Caco-2 (cell line): ENCODE measurements at regions not wholly inside any gene's neighbourhood (a gene's known extent, or its start where the extent isn't known, plus 50 kb on each side); places are given as distances from the start of the nearest gene placed in this dataset.
A peak's percentile ranks its signal among the peaks of the same experiment; 100 is the strongest.
"Not testable (repeated sequence)": the region's sequence is repeated elsewhere in the genome, so short reads cannot be mapped to it uniquely, and the experiment has no call there.

Source experiments
- BruUV-seq: library from RNA; stranded (reverse); fragments of 400-500 nt; replicated peaks from 2 replicates; lab custom pipeline; 2021; lab: Mats Ljungman, UMichigan
- CTCF ChIA-PET: fragments of 300-600 bp; sonication (Branson Sonifier 250); formaldehyde crosslinking; loops from one replicate; lab custom pipeline; 2022; ENCODE audit warnings: antibody characterized with exemption; lab: Charles Lee
- POLR2A ChIA-PET: fragments of 300-600 bp; sonication (Branson Sonifier 250); formaldehyde crosslinking; loops from one replicate; lab custom pipeline; 2022; ENCODE audit warnings: antibody characterized with exemption; lab: Charles Lee
- DNase-seq, 2 experiments: peaks; one replicate each; pipeline versions ENCODE4 v3.0.0 to v3.0.0-alpha.2; 2020 to 2022
- H3K27me3 ChIP-seq: replicated peaks from 2 replicates; pipeline ENCODE4 v1.6.0; 2011; ENCODE audit warnings: low read length; ENCODE audit not compliant: control insufficient read depth, insufficient read depth
- H3K36me3 ChIP-seq: 2 replicates; pipeline ENCODE4 v1.5.1; 2011; ENCODE audit warnings: low read length; ENCODE audit not compliant: control insufficient read depth, insufficient read depth
- H3K4me1 ChIP-seq: fragments of 250-450 bp; sonication (Bioruptor Pico); 2 replicates; pipeline ENCODE4 v1.5.1; 2020; ENCODE audit warnings: mild to moderate bottlenecking
- H3K4me3 ChIP-seq: 2 replicates; pipeline ENCODE4 v1.5.1; 2011; ENCODE audit warnings: low read depth, mild to moderate bottlenecking, control low read depth, low read length
- H3K9me3 ChIP-seq: fragments of 250-450 bp; sonication (Bioruptor Pico); 2 replicates; pipeline ENCODE4 v1.5.1; 2020; ENCODE audit warnings: mild to moderate bottlenecking, moderate library complexity
- H3K27ac Mint-ChIP-seq: one replicate; pipeline ENCODE4 v1.8.0; 2022; ENCODE audit warnings: mixed read lengths; ENCODE audit not compliant: unreplicated experiment
- H3K27me3 Mint-ChIP-seq: one replicate; pipeline ENCODE4 v1.8.0; 2022; ENCODE audit warnings: mixed read lengths; ENCODE audit not compliant: insufficient read depth, unreplicated experiment
- H3K36me3 Mint-ChIP-seq: one replicate; pipeline ENCODE4 v1.8.0; 2022; ENCODE audit warnings: mild to moderate bottlenecking, mixed read lengths; ENCODE audit not compliant: insufficient read depth, unreplicated experiment
- H3K4me1 Mint-ChIP-seq: one replicate; pipeline ENCODE4 v1.8.0; 2022; ENCODE audit warnings: low read depth, mixed read lengths; ENCODE audit not compliant: unreplicated experiment
- H3K4me3 Mint-ChIP-seq: one replicate; pipeline ENCODE4 v1.8.0; 2022; ENCODE audit warnings: mild to moderate bottlenecking, moderate library complexity, mixed read lengths; ENCODE audit not compliant: unreplicated experiment
- H3K9me3 Mint-ChIP-seq: one replicate; pipeline ENCODE4 v1.8.0; 2022; ENCODE audit warnings: mixed read lengths; ENCODE audit not compliant: unreplicated experiment
- intact Hi-C: fragments of 100-400 bp; cut with micrococcal nuclease; formaldehyde crosslinking; loops from one replicate; pipeline ENCODE4 v1.10.0; 2022; ENCODE audit not compliant: unreplicated experiment
- TF ChIP-seq, protein P1 (sequence below), 2 experiments: fragments of 200-600 bp in 1 of 2; IDR thresholded peaks; 1 replicate in 1 of 2; 2 replicates in 1 of 2; pipeline versions ENCODE4 v1.5.1 to v1.8.0; 2011 to 2022; ENCODE audit warnings: antibody characterized with exemption in 1 of 2, control low read depth in 1 of 2, inconsistent platforms in 1 of 2, low read depth in 1 of 2, low read length in 1 of 2, mild to moderate bottlenecking in 1 of 2, moderate library complexity in 1 of 2; ENCODE audit not compliant: insufficient read depth in 1 of 2, severe bottlenecking in 1 of 2, unreplicated experiment in 1 of 2

DNA sequence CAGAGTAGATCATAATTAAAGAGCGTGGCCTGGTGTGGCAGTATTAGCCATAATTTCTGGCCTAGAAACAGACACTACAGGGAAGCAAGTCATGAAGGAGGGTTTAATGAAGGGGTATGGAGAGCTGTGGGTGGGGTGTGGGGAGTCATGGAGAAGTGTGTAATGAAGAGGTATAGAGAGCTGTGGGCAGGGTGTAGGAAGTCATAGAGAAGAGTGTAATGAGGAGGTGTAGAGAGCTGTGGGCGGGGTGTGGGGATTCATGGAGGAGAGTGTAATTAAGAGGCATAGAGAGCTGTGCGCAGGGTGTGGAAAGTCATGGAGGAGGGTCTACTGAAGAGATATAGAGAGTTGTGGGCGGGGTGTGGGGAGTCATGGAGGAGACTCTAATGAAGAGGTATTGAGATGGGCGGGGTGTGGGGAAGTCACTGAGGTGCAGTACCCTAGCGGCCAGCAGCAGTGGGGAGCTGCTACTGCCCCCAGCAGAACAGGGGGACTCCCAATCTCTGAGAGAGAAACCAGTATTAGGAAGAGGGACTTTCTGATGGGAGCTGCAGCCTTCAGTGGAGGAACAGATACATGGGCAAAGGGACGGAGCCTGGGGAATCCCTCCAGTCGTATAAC is 145.4 kb upstream of the FOXA2 start:
- H3K4me1 Mint-ChIP-seq, result no peaks in the 10 kb centered on the region
- TF ChIP-seq, protein P1, sequence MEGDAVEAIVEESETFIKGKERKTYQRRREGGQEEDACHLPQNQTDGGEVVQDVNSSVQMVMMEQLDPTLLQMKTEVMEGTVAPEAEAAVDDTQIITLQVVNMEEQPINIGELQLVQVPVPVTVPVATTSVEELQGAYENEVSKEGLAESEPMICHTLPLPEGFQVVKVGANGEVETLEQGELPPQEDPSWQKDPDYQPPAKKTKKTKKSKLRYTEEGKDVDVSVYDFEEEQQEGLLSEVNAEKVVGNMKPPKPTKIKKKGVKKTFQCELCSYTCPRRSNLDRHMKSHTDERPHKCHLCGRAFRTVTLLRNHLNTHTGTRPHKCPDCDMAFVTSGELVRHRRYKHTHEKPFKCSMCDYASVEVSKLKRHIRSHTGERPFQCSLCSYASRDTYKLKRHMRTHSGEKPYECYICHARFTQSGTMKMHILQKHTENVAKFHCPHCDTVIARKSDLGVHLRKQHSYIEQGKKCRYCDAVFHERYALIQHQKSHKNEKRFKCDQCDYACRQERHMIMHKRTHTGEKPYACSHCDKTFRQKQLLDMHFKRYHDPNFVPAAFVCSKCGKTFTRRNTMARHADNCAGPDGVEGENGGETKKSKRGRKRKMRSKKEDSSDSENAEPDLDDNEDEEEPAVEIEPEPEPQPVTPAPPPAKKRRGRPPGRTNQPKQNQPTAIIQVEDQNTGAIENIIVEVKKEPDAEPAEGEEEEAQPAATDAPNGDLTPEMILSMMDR (IDR thresholded peaks at IDR 0.05; ENCODE audit: insufficient read depth in 1 of 2, low read depth in 1 of 2, low read length in 1 of 2, severe bottlenecking in 1 of 2, unreplicated experiment in 1 of 2), result no peak
- no peaks in the 10 kb centered on the region for H3K27me3 ChIP-seq
- POLR2A ChIA-PET, result no interaction called here
- H3K36me3 ChIP-seq, result no peaks in the 10 kb centered on the region
- no peak overlapping the region for H3K4me3 Mint-ChIP-seq
- no peaks in the 10 kb centered on the region for H3K27me3 Mint-ChIP-seq
- H3K9me3 Mint-ChIP-seq, result no peaks in the 10 kb centered on the region
- intact Hi-C loops, result no loop called here
- BruUV-seq, result no TSS peak
- H3K4me1 ChIP-seq, result no peaks in the 10 kb centered on the region; the same call in 1 of the 2 replicates
- H3K36me3 Mint-ChIP-seq, result no peaks in the 10 kb centered on the region
- CTCF ChIA-PET, result interaction anchor here (0.5 kb wide), 1 partner anchor 104 kb away, joined by 3 read pairs; no protein-coding TSS in a partner anchor
- H3K4me3 ChIP-seq, result no peak overlapping the region
- no peaks in the 10 kb centered on the region for H3K9me3 ChIP-seq
- DNase-seq, result no peak
- H3K27ac Mint-ChIP-seq, result no peak overlapping the region

DNA sequence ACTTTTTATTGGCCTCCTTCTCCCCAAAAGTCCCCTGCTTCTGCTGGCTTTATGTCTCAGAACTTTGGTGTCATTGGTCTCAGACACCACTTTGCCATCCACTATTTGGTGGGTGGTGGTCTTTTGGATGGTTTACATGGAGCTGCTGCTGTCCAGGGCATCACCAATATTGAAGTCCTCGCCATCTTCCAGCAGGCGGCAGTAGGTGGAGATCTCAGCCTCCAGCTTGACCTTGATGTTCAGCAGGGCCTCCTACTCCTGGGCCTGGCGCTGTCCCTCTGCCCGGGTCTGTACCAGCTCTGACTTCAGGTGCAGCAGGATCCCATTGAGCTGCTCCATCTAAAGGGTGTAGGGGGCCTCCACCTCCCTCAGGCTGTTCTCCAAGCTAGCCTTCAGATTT is 148.4 kb upstream of the FOXA2 start:
- ChIA-PET POLR2A (no interaction called here), CTCF (no interaction called here)
- intact Hi-C loops, result no loop called here
- no peaks in the 10 kb centered on the region for H3K9me3 ChIP-seq
- peaks cover 6% of the 10 kb centered on the region for H3K36me3 Mint-ChIP-seq
- H3K36me3 ChIP-seq, result no peaks in the 10 kb centered on the region
- no peaks in the 10 kb centered on the region for H3K4me1 Mint-ChIP-seq
- H3K27ac Mint-ChIP-seq, result no peak overlapping the region
- TF ChIP-seq, protein P1 (IDR thresholded peaks at IDR 0.05; ENCODE audit: insufficient read depth in 1 of 2, low read depth in 1 of 2, low read length in 1 of 2, severe bottlenecking in 1 of 2, unreplicated experiment in 1 of 2), result no peak
- H3K27me3 Mint-ChIP-seq, result no peaks in the 10 kb centered on the region
- H3K27me3 ChIP-seq, result no peaks in the 10 kb centered on the region
- no peak overlapping the region for H3K4me3 ChIP-seq
- no TSS peak for BruUV-seq
- H3K4me3 Mint-ChIP-seq, result no peak overlapping the region
- H3K4me1 ChIP-seq, result peaks cover 5% of the 10 kb centered on the region; the same call in 1 of the 2 replicates
- DNase-seq, result no peak
- H3K9me3 Mint-ChIP-seq, result peaks cover 16% of the 10 kb centered on the region

DNA sequence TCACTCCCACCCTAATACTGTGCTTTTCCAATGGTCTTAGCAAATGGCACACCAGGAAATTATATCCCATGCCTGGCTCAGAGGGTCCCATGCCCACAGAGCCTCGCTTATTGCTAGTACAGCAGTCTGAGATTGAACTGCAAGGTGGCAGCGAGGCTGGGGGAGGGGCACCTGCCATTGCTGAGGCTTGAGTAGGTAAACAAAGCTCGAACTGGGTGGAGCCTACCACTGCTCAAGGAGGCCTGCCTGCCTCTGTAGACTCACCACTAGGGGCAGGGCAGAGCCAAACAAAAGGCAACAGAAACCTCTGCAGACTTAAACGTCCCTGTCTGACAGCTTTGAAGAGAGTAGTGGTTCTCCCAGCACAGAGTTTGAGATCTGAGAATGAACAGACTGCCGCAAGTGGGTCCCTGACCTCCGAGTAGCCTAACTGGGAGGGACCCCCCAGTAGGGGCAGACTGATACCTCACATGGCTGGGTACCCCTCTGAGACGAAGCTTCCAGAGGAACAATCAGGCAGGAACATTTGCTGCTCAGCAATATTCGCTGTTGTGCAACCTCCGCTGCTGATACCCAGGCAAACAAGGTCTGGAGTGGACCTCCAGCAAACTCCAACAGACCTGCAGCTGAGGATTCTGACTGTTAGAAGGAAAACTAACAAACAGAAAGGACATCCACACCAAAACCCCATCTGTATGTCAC is 150.7 kb upstream of the FOXA2 start:
- H3K27me3 Mint-ChIP-seq, H3K36me3 ChIP-seq, H3K4me3 Mint-ChIP-seq, H3K27me3 ChIP-seq, intact Hi-C loops, H3K36me3 Mint-ChIP-seq, H3K4me3 ChIP-seq, BruUV-seq, H3K4me1 ChIP-seq, H3K9me3 ChIP-seq, POLR2A ChIA-PET, H3K4me1 Mint-ChIP-seq, H3K27ac Mint-ChIP-seq: not testable (repeated sequence)
- TF ChIP-seq, protein P1 (IDR thresholded peaks at IDR 0.05; ENCODE audit: insufficient read depth in 1 of 2, low read depth in 1 of 2, low read length in 1 of 2, severe bottlenecking in 1 of 2, unreplicated experiment in 1 of 2), result peak; percentile 41 to 59
- DNase-seq, result peak; percentile 73 to 75
- CTCF ChIA-PET, result interaction anchor here (0.6 to 1.0 kb wide), 4 partner anchors 11 to 608 kb away, joined by 3 to 4 read pairs (median 3); no protein-coding TSS in a partner anchor
- H3K9me3 Mint-ChIP-seq, result peaks cover 19% of the 10 kb centered on the region
